CD4-positive, alpha-beta T cell treated with Interleukin-12 subunit alpha and Interleukin-12 subunit beta, for 1 hour (primary cell): ENCODE measurements at regions not wholly inside any gene's neighbourhood (a gene's known extent, or its start where the extent isn't known, plus 50 kb on each side); places are given as distances from the start of the nearest gene placed in this dataset.

Experiments used
- DNase-seq: peaks from one replicate; pipeline ENCODE4 v3.0.0-alpha.2; 2020

DNA sequence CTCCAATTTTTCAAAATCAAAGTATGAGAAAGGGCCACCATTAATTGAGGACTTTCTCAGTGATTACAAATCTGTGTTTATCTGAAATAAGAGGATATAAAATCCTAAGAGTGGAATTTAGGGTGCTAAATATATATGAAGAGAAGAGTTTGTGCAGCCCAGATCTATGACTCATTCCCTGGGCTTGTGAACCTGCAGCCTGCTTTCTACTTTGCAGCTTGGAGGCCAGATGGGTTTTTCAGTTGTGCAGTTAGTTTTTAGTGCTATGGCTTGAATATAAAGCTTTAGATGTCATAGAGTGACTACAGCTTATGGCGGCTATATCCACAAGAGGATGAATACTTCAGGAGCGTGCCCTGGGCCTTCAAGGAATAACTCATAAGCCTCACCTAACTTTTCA, 1391.1 kb downstream of the FSTL5 start:
- no peak for DNase-seq

DNA sequence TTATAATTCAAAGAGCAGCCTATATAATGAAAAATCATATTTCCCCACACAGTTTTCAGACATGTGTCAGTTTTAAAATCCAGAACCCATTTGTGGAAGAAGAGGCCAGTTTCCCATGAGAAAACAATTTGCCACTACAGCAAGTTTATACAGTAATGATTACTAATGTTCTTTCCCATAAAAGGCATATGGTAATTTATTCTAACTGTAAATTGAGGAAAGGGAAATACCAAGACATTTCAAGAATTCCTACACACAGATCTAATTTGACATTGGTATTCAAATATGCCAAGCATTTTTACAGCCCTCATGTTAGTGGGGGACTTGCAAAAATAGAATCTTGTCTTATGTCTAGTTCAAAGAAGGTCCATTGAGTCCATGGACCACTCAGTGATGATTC, 1368.6 kb downstream of the FSTL5 start:
- no peak for DNase-seq

DNA sequence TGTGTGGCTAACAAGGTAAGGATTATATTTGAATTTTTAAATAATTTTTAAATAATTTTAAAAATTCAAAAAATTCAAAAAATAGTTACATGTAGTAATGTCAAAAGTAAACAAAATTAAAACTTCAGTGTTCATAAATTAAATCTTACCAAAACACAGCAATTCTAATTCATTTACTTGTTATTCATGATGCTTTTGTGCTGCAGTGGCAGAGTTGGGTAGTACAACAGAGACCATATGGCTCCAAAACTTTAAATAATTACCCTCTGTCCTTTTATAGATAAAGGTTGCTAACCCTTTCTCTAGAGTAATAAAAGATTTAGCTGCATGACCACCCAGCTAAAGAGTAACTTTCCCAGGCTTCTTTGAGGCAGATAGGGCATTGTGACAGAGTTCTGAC, 1355.6 kb downstream of the FSTL5 start:
- DNase-seq, result no peak

DNA sequence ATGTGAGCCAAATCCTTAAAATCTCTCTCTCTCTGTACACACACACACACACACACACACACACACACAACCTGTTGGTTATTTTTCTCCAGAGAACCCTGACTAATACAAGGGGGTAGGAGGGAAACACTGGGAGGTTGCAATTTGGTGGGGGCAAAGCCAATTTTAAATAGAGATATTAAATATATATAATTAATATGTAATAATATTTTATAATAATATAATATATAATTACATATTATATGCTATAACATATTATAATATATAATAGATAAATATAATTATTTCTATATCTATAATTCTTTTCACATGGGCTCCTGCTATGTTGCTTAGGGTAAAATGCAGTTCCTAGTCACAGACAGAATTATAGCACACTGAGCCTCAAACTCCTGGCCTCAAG, 1354.2 kb downstream of the FSTL5 start:
- no peak for DNase-seq

DNA sequence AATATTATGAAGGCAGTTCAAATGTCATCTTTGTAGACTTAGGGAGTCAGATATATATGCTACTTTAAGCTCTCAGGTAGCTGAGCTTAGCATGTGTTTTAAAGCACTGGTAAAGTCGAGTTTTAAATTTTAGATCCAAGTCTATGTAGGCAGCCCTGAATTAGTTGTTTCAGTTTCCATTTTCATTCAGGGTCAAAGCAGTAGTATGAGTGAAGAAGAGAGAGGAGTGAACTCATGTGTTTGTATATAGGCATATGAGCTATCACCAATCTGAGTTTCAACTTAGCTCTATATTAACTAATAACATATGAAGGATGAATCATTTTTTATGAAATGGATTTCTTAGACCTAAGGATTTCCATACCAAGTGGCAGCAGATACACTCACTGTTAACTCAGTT, 1353.4 kb downstream of the FSTL5 start:
- DNase-seq, result no peak

DNA sequence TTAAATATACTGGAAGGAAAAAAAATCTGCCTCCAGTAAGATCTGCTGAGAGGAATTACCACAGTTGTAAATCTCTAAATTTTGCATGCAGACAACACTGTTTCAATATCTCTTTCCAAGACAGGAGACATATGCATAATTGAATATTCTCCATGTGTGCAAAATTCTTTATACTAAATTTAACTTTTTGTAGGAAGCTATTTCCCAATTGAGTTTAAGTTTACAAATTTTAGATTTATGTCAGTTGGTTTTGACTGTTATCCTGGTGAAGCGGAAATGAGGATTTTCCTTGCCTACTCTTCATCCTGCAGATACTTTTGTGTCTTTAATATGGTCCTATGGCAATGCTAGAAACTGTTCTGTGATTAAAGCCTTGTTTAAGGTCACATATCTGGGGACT, 1352.9 kb downstream of the FSTL5 start:
- DNase-seq, result no peak

DNA sequence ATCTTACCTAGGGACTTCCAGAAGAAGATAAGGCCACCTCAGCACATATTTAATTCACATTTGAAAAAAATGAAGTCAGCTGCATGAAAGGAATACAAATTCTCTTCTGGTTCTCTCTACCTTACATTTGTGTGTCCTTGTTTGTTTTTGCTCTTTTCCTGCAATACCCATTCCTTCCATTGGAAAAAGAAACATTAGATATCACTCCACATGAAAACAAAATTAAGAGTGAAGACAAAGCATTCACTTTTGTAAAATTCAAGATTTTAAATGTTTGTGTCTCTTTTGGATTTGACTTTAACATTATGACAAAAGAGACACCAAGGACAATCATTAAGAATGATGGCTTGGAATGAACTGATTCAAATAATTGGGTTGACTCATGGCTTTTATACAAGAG, 1351.8 kb downstream of the FSTL5 start:
- no peak for DNase-seq

DNA sequence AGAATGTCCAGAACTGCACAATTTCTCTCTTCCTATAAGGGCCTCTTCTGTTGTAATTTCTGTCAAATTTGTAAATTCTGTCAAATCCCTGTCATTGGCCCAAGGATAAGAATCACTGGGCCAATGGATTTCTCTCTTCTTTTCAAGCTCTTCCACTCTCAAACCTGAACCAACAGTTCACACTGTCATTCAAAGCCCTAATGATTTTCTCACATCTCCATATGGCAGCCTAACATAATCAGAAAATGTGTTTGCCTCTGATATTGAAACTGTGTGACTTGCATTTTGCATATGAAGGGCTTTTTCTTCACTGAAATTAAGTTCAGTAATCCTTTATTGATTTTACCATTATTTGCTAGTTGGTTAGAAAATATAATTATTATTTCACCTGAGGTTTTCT, 1349.1 kb downstream of the FSTL5 start:
- no peak for DNase-seq

DNA sequence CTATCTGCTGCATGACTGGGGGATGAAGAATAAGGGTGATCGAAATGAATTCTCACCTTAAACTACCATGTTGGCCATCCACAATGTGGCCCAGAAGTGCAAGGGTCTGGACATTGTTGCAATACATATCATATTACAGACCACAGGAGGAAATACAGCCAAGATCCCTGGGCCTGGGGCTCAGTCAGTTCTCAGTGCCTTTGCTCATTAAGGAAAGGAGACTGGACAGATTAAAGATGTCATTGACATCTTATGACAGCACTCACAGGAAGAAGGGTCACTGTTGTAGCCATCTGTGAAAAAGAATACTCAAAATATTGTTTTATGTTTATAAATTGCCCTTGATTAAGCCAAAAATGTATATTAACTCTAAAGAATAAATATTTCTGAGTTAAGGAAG, 1345.2 kb downstream of the FSTL5 start:
- no peak for DNase-seq

DNA sequence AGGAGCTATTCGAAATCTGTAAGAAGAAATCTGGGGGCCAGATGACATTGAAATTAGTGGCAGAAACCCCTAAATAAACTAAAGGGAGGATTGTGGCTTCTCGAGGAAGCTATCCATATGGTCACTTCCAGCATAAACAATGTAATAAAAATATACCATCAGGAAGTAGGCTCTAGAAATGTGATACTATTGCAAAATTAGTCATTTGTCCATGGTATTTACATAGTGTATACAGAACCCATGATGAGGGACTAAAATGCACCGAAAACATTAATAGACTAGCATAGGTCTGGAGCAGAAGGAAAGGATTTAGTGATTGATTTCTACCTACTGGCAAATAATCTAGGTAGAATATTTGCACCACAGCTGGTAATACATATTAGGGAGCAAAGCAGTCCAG, 1344.0 kb downstream of the FSTL5 start:
- DNase-seq, result no peak

DNA sequence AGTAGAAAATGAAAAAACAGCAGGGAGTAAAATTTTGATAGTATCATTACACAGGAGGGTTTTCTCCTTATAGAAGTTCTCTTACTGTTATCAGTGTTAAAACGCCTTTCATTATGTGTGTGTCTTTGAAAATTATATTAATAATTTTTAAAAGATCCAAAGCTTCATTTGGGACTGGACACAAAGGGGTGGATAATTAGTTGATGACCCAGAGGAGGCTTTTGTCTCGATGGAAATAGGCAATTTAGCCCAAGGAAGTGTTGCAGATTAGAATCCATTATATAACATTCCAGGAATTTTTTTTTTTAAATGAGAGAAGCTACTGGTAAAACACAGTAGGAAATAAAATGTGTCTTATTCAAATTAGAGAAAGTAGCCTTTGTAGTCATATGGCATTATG, 1339.3 kb downstream of the FSTL5 start:
- DNase-seq, result no peak

DNA sequence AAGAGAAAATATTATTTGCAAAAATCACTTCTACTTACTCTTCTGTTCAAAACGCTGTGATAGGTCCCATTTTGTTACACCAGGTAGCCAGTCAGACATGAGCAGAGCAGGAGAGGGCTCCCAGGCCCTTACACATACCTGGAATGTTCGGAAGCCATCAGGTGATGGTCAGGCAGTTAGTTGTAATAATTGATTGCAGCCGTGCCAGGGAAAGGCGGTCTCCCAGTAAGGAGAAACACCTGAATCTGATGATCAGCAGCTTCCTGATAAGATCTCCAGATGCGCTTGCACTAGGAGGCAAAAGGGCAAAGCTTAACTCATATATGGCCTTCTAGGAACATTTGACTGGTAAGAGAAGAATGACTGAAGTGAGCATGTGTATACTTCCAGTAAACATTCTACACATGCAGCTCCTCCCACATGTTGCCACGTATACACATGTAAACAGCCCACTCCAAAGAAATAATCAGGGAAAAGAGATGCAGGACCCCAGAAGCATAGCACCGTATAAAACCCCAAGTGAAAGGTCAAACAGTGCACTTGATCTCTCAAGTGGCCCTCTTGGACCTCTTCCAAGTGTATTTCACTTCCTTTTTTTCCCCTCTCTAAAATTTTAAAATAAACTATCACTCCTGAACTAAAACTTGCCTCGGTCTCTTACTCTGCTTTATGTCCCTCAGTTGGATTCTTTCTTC, 1338.0 kb downstream of the FSTL5 start:
- DNase-seq, result no peak

DNA sequence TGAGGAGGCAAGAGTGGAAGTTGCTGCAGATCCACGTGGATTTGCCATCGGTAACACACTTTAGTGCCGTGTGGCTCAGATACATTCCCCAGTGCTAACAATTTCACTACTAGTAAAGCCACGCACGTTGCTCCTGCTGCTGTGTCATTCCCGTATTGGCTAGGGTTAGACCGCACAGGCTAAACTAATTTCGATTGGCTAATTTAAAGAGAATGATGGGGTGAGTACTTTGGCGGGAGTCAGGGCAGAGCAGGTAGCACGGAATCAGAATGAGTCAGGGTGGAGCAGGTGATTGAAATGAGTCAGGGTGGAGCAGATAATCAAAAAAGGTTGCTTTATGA, 1337.5 kb downstream of the FSTL5 start:
- no peak for DNase-seq

DNA sequence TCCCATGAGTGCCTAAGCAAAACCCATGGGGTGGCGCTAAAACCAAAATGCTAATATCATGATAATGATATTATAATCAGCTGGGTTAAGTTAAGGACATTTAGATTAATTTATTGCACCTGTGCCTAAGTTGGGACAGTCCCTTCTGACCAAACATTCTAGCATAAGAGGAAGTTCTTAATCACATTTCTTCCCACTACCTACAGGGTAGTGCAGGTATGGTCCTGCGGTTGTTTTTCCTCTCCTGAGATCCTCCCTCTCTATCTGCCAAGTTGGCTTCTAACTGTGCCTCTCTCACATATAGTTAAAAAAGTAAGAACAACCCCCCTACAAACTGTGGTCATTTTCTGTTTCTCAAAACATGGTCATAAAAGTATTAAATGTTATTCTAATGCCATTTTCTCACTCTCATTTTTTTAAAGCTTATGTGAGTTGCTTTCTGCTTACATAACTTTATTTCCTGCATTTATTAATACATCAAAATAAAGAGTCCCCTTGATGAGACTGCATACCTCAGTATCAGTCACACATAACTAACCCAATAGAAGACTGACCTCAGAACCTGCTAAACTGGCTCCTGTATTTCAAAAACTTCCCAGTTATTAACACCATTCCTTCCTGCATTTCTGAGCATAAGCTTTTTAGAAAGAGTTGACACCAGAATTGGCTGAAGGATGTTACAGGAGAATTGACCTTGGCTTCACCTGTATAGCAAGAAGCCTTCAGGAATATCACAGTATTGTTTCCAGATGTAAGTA, 1332.5 kb downstream of the FSTL5 start:
- no peak for DNase-seq

DNA sequence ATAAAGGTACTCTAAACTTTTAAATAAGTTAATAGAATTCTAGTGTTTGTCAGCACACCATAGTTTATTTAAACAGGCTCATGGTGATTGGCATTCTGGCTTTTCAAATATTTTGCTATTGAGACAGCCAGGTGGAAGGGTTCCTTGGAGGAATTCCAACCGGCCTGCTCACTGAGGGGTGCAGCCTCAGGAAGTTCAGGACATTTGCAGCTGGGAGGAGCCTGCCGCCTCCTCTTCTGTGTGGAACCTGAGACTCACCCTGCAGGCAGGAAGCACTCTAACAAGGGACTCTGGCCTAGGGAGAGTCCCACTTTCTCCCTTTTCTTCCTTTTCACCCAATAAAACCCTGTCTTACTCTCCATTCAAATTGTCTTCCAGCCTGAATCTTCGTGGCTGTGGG, 1328.0 kb downstream of the FSTL5 start:
- no peak for DNase-seq

DNA sequence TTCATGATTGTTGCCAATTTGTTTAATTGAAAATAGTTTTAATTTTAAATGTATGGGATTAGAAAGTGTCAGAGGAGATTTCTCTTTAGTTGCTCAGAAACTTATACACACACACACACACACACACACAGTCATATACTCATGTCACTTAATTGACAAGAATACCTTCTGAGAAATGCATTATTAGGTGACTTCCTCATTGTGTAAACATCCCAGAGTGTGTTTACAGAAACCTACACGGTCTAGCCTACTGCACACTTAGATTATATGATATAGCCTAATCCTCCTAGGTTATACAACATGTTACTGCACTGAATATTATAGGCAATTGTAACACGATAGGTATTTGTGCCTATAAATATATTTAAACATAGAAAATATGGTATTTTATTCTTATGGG, 1327.4 kb downstream of the FSTL5 start:
- no peak for DNase-seq

DNA sequence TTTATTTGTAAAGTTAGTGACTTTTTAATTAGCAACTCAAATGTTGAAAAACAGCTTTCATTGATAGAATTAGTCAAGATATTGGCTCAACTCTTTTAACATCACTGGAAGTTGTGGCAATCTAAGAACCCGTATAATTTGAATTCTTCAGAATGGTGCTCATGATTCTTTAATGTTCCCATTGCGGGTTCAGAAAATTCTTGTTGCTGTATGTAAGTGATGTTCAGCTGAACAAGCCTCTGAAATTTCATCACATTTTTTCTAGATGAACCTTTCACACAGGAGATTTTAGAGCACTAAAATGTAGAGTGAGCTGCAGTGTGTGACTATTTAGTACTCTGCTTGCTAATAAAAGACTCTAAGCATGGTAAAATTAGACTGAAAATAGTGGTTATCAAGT, 1317.7 kb downstream of the FSTL5 start:
- no peak for DNase-seq

DNA sequence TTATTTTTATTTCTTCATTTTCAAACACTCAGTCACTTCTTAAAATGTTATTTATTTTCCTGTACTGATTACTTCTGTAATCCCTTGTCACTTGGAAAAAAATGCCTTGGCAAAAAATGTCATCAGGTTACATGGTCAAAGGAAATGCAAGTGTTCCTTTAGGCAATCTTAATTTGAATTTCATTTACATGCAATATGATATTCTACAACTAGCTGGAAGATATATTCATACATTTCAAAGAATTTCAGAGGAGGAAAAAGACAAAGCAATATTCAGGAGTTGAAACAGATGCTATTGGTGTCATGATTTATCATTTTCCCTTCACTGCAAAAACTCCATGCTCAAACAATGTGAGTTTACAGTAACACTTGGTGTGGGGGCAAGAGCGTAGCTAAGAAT, 1316.6 kb downstream of the FSTL5 start:
- DNase-seq, result no peak

DNA sequence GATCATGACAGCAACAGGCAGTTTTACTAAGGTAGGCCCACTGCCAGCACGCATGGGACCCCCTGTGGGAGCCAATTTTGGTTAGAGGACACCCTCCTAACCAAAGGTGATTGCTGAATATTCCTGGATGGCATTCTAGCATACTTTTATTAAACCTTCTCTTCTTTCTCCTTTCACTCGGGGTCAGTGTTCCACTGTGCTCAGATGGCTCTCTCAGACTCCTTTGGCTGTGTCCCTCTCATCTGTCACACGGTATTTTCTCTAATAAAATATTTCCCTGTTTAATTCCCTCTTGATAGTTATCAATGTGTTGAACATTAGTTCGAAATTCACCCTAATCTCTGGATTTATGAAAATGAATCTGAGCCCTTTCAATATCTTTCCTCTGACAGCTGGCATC, 1315.3 kb downstream of the FSTL5 start:
- DNase-seq, result no peak

DNA sequence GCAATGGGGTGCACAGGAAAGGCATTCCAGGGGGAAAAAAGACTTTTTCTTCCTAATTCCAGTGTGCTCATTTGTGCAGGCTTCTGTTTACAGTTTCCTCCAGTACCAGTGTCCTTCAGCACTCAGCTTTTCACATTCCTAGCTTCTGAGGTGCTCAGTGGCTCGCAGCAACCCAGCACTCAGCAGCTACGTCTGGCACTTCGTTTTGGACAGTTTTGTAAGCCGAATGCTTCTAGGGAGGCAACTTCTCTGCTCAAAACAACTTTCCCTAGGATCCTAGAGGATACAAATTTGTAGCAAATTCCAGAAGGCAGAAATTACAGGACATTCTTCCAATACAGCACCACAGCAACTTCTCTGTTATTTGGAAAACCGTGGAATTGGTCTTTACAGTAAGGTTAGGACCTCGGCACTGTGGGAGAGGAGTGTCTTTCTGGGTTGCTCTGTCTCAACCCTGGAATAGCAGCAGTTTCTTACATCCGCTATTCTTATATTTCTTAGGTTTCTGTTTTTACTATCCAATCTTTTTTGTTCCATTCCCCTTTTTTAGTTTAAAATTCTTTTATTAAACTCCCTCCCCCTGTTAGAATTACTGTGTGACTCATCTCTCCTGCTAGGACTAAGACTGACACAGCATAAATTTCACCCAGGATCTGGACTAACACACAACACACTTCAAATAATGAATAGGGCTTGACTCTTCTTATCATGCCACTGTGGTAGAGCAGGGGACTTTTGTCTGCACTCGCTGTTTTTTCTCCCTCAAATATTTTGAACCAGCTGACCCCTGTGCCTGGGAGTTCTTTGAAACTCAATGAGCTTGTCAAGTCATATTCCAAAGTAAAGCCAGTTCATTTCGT, 1314.7 kb downstream of the FSTL5 start:
- no peak for DNase-seq

DNA sequence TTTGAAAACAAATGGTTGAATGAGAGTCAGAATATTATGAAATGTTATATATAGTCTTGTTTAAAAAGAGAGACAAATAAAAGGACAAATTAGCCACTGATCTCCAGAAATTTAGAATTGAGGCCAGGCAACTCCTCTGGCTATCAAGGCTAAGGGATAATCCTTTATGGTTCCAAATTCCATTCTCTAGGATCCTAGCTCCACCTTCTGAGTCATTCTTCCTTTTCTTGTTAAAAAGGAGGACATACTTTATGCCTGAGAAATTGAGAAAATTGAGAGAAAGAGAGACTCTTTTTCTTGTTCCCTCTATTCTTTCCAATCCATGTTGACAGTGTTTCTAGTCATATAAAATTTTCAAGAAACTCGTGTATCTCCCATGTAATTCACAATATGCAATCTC, 1299.5 kb downstream of the FSTL5 start:
- DNase-seq, result no peak

DNA sequence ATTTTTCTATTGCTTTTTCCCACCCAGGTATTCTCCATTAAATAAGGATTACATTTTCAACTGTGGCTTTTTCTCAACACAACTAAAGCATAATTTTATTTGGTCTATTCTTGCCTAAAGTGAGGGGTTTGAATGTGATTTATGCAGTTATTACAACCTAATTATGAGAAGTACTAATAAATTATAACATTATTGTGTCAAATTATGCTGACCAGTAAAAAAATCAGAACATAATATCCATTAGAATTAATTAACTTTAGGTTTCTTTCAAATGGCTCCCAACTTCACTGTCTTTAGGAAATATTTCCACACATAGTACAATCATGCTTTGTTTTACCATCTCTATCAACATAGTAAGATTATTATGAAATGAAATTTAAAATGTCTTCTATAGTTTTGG, 1293.9 kb downstream of the FSTL5 start:
- no peak for DNase-seq

DNA sequence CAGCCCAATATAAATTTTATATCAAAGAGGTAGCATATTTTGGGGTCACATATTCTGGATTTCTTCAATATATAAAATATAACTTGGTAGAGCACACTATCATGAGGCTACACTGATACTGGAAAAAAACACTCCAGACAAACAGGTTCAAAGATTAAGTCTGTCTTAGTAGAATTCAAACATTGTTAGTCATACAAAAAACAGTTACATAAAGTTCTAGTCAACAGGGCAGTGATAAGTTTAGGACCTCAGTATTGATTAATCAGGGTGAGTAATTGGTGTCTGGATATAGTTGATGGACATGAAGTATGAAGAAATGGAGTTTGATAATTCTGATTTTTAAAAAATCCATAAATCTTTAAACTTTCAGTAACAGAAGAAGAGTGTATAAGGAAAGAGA, 1291.3 kb downstream of the FSTL5 start:
- no peak for DNase-seq
